ENCODE measurements at regions not wholly inside any gene's neighbourhood (a gene's known extent, or its start where the extent isn't known, plus 50 kb on each side); places are given as distances from the start of the nearest gene placed in this dataset.

DNA sequence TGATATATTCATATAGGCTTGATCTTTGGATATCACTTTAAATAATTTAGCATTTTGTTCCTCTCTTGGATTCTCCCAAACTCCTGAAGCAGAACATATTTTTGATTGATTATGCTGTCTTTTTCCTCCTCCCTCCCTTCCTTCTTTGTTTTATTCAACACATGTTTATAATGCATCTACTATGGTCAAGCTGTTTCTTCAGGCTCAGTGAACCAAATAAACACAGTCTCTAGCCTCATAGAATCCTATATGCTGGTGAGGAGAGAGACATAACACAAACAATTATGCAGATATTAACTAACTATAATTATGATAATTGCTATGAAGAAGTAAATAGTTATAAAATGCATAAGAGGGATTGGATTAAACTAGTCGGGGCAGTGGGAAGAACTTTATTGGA, 1023.6 kb upstream of the RAG2 start:
- TF ChIP-seq, protein P1, sequence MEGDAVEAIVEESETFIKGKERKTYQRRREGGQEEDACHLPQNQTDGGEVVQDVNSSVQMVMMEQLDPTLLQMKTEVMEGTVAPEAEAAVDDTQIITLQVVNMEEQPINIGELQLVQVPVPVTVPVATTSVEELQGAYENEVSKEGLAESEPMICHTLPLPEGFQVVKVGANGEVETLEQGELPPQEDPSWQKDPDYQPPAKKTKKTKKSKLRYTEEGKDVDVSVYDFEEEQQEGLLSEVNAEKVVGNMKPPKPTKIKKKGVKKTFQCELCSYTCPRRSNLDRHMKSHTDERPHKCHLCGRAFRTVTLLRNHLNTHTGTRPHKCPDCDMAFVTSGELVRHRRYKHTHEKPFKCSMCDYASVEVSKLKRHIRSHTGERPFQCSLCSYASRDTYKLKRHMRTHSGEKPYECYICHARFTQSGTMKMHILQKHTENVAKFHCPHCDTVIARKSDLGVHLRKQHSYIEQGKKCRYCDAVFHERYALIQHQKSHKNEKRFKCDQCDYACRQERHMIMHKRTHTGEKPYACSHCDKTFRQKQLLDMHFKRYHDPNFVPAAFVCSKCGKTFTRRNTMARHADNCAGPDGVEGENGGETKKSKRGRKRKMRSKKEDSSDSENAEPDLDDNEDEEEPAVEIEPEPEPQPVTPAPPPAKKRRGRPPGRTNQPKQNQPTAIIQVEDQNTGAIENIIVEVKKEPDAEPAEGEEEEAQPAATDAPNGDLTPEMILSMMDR (IDR thresholded peaks at IDR 0.05), result no peak
- TF ChIP-seq EP300 (IDR thresholded peaks at IDR 0.05), result no peak

Data from stomach (tissue), 4 donors.